Liver (tissue), 8 donors: ENCODE measurements at regions not wholly inside any gene's neighbourhood (a gene's known extent, or its start where the extent isn't known, plus 50 kb on each side); places are given as distances from the start of the nearest gene placed in this dataset.

ENCODE experiments used
- DNase-seq: peaks from one replicate; pipeline ENCODE4 v3.0.0-alpha.2; 2017; ENCODE audit warnings: low spot score
- H3K27ac ChIP-seq, 2 donors: one replicate each; pipeline ENCODE4 v1.7.0; 2013; ENCODE audit warnings: inconsistent platforms in 2 of 2, low read length in 2 of 2, control low read depth in 1 of 2, low read depth in 1 of 2, mild to moderate bottlenecking in 1 of 2
- H3K27me3 ChIP-seq, 4 donors: one replicate each; pipeline versions ENCODE4 v1.6.1 to v1.7.0; 2013; ENCODE audit warnings: low read length in 3 of 4, inconsistent platforms in 1 of 4, mild to moderate bottlenecking in 1 of 4, moderate library complexity in 1 of 4; ENCODE audit not compliant: control insufficient read depth in 4 of 4, insufficient read depth in 4 of 4
- H3K36me3 ChIP-seq, 4 donors: one replicate each; pipeline versions ENCODE4 v1.6.1 to v1.7.0; 2013; ENCODE audit warnings: low read length in 3 of 4, mild to moderate bottlenecking in 3 of 4, low read depth in 1 of 4, moderate library complexity in 1 of 4; ENCODE audit not compliant: control insufficient read depth in 4 of 4, insufficient read depth in 3 of 4
- H3K4me1 ChIP-seq, 4 donors: one replicate each; pipeline versions ENCODE4 v1.6.1 to v1.7.0; 2013; ENCODE audit warnings: low read length in 3 of 4, mild to moderate bottlenecking in 3 of 4, moderate library complexity in 1 of 4; ENCODE audit not compliant: control insufficient read depth in 4 of 4, insufficient read depth in 4 of 4
- H3K4me3 ChIP-seq, 3 donors: one replicate each; pipeline versions ENCODE4 v1.6.1 to v1.7.0; 2013; ENCODE audit warnings: low read length in 3 of 3, control low read depth in 1 of 3, low read depth in 1 of 3, mild to moderate bottlenecking in 1 of 3
- H3K9ac ChIP-seq, 2 donors: one replicate each; pipeline ENCODE4 v1.7.0; 2013; ENCODE audit warnings: low read length in 2 of 2, mild to moderate bottlenecking in 2 of 2, moderate library complexity in 2 of 2, control low read depth in 1 of 2, low read depth in 1 of 2
- H3K9me3 ChIP-seq, 4 donors: one replicate each; pipeline versions ENCODE4 v1.6.1 to v1.7.0; 2013; ENCODE audit warnings: low read length in 3 of 4; ENCODE audit not compliant: control insufficient read depth in 4 of 4
- CTCF ChIP-seq: fragments of 150-350 bp; IDR thresholded peaks from 2 replicates; pipeline ENCODE4 v1.5.1; 2017; ENCODE audit warnings: improper control_type of control experiment, low read depth, low read length; ENCODE audit not compliant: missing input control
- EGR1 ChIP-seq, 2 donors: IDR thresholded peaks; 2 replicates each; pipeline ENCODE4 v1.6.1; 2016 to 2018; ENCODE audit warnings: antibody characterized with exemption in 2 of 2, low read depth in 2 of 2
- FOXA1 ChIP-seq: IDR thresholded peaks from 2 replicates; pipeline ENCODE4 v1.6.1; 2016; ENCODE audit warnings: antibody characterized with exemption
- FOXA2 ChIP-seq: IDR thresholded peaks from 2 replicates; pipeline ENCODE4 v1.6.1; 2016; ENCODE audit warnings: antibody characterized with exemption
- GABPA ChIP-seq, 2 donors: IDR thresholded peaks in 1 of 2; conservative IDR thresholded peaks in 1 of 2; 2 replicates each; pipeline ENCODE4 v1.6.1; 2016; ENCODE audit warnings: antibody characterized with exemption in 2 of 2, mild to moderate bottlenecking in 1 of 2, moderate library complexity in 1 of 2
- HNF4A ChIP-seq, 2 donors: conservative IDR thresholded peaks; 2 replicates each; pipeline ENCODE4 v1.6.1; 2016; ENCODE audit warnings: antibody characterized with exemption in 2 of 2, mild to moderate bottlenecking in 2 of 2
- HNF4G ChIP-seq: IDR thresholded peaks from 2 replicates; pipeline ENCODE4 v1.6.1; 2016; ENCODE audit warnings: antibody characterized with exemption
- JUND ChIP-seq, 2 donors: IDR thresholded peaks; 2 replicates each; pipeline ENCODE4 v1.6.1; 2016; ENCODE audit warnings: antibody characterized with exemption in 2 of 2
- NR2F2 ChIP-seq: IDR thresholded peaks from 2 replicates; pipeline ENCODE4 v1.6.1; 2016; ENCODE audit warnings: antibody characterized with exemption
- RAD21 ChIP-seq, 2 donors: IDR thresholded peaks; 2 replicates each; pipeline ENCODE4 v1.6.1; 2016; ENCODE audit warnings: antibody characterized with exemption in 2 of 2, mild to moderate bottlenecking in 2 of 2
- REST ChIP-seq: IDR thresholded peaks from 2 replicates; pipeline ENCODE4 v1.6.1; 2016; ENCODE audit warnings: antibody characterized with exemption, mild to moderate bottlenecking
- RXRA ChIP-seq, 2 donors: IDR thresholded peaks; 2 replicates each; pipeline ENCODE4 v1.6.1; 2017 to 2018; ENCODE audit warnings: antibody characterized with exemption in 2 of 2, mild to moderate bottlenecking in 1 of 2
- SP1 ChIP-seq: IDR thresholded peaks from 2 replicates; pipeline ENCODE4 v1.6.1; 2018; ENCODE audit warnings: antibody characterized with exemption, mild to moderate bottlenecking
- TAF1 ChIP-seq: conservative IDR thresholded peaks from 2 replicates; pipeline ENCODE4 v1.6.1; 2016; ENCODE audit warnings: antibody characterized with exemption, mild to moderate bottlenecking
- YY1 ChIP-seq: IDR thresholded peaks from 2 replicates; pipeline ENCODE4 v1.6.1; 2016; ENCODE audit warnings: antibody characterized with exemption, mild to moderate bottlenecking
- ZBTB33 ChIP-seq: IDR thresholded peaks from 2 replicates; pipeline ENCODE4 v1.6.1; 2016; ENCODE audit warnings: antibody characterized with exemption
- WGBS: extraction: QIAGEN DNeasy Blood & Tissue Kit; methylation state at CpG from one replicate; pipeline ENCODE4 v1.1.7; 2013; 5-methylcytosine and 5-hydroxymethylcytosine counted together
- TF ChIP-seq, protein P1 (sequence below): IDR thresholded peaks from 2 replicates; pipeline ENCODE4 v1.6.1; 2016; ENCODE audit warnings: antibody characterized with exemption
- TF ChIP-seq, protein P2 (sequence below): IDR thresholded peaks from 2 replicates; pipeline ENCODE4 v1.6.1; 2016; ENCODE audit warnings: antibody characterized with exemption
- donor health status: healthy.
- donor health status: healthy.
- donor health status: healthy.
- donor health status: healthy.
- donor health status: healthy.

DNA sequence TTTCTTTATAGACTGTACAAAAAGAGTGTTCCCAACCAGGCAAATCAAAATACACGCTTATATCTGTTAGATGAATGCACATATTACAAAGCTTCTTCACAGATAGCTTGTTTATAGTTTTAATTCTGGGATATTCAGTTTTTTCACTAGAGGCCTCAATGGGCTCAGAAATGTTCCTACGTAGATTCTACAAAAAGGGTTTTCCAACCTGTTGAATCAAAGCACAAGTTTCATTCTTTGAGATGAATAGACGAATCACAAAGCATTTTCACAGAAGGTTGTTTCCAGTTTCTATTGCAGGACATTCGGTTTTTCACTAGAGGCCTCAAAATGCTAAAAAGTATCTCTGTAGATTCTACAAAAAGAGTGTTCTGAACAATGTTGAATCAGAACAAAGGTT is 1490.3 kb downstream of the UQCRFS1 start:
- peaks cover 3 to 31% (median 7%) of the 10 kb centered on the region in 4 donors for H3K9me3 ChIP-seq
- TF ChIP-seq SP1, result no peak
- TF ChIP-seq, protein P1, sequence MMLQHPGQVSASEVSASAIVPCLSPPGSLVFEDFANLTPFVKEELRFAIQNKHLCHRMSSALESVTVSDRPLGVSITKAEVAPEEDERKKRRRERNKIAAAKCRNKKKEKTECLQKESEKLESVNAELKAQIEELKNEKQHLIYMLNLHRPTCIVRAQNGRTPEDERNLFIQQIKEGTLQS, result no peak
- no peak for TF ChIP-seq CTCF
- TF ChIP-seq YY1, result no peak
- TF ChIP-seq RAD21 (IDR thresholded peaks at IDR 0.05), result no peak
- no peak for TF ChIP-seq HNF4A (conservative IDR thresholded peaks at IDR 0.05)
- TF ChIP-seq TAF1, result no peak
- TF ChIP-seq RXRA (IDR thresholded peaks at IDR 0.05), result no peak
- TF ChIP-seq GABPA (IDR thresholded peaks at IDR 0.05 in 1 of 2, conservative IDR thresholded peaks at IDR 0.05 in 1 of 2), result no peak
- no peak for TF ChIP-seq JUND (IDR thresholded peaks at IDR 0.05)
- no peak for TF ChIP-seq HNF4G
- no peak for TF ChIP-seq FOXA1
- H3K4me1 ChIP-seq, result no peaks in the 10 kb centered on the region
- H3K4me3 ChIP-seq, result no peak overlapping the region
- H3K9ac ChIP-seq, result no peak overlapping the region
- no peaks in the 10 kb centered on the region for H3K27me3 ChIP-seq
- 82% methylated on average over 4 of the region's 4 CpGs for WGBS
- peaks cover 0 to 7% (median 0%) of the 10 kb centered on the region in 4 donors for H3K36me3 ChIP-seq
- DNase-seq, result no peak
- no peak overlapping the region for H3K27ac ChIP-seq

DNA sequence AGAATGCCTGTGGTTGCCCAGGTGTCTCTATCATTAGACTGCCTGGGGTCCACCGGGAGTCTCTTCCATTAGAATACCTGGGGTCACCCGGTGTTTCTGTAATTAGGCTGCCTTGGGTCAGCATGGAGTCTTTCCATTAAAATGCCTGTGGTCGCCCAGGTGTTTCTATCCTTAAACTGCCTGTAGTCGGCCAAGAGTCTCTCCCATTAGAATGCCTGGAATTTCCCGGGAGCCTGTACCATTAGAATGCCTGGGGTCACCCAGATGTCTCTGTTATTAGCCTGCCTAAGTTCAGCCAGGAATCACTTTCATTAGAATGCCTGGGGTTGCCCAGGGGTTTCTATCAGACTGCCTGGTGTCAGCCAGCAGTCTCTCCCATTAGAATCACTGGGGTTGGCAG is 1492.8 kb downstream of the UQCRFS1 start:
- WGBS, result 84% methylated on average over 5 of the region's 5 CpGs
- TF ChIP-seq, protein P1, result no peak
- TF ChIP-seq FOXA1 (no peak), NR2F2 (no peak), ZBTB33 (no peak), REST (no peak), JUND (IDR thresholded peaks at IDR 0.05) (no peak), GABPA (IDR thresholded peaks at IDR 0.05 in 1 of 2, conservative IDR thresholded peaks at IDR 0.05 in 1 of 2) (no peak), TAF1 (no peak), HNF4G (no peak), FOXA2 (no peak), SP1 (no peak), RXRA (IDR thresholded peaks at IDR 0.05) (no peak), EGR1 (IDR thresholded peaks at IDR 0.05; ENCODE audit: low read depth in 2 of 2) (no peak), YY1 (no peak), HNF4A (conservative IDR thresholded peaks at IDR 0.05) (no peak), CTCF (no peak), RAD21 (IDR thresholded peaks at IDR 0.05) (no peak)
- TF ChIP-seq, protein P2, sequence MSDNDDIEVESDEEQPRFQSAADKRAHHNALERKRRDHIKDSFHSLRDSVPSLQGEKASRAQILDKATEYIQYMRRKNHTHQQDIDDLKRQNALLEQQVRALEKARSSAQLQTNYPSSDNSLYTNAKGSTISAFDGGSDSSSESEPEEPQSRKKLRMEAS, result no peak
- H3K9me3 ChIP-seq, result peaks cover 3 to 23% (median 6%) of the 10 kb centered on the region in 4 donors

More for the DNA sequence above, 1492.8 kb downstream of the UQCRFS1 start:
- no peak overlapping the region for H3K27ac ChIP-seq
- DNase-seq, result no peak
- no peak overlapping the region for H3K4me3 ChIP-seq
- no peaks in the 10 kb centered on the region for H3K4me1 ChIP-seq
- H3K36me3 ChIP-seq, result peaks cover 0 to 4% (median 0%) of the 10 kb centered on the region in 4 donors
- H3K9ac ChIP-seq, result no peak overlapping the region
- H3K27me3 ChIP-seq, result no peaks in the 10 kb centered on the region
